Ishikawa (cell line): ENCODE measurements at regions not wholly inside any gene's neighbourhood (a gene's known extent, or its start where the extent isn't known, plus 50 kb on each side); places are given as distances from the start of the nearest gene placed in this dataset.

Experiments used
- CEBPB ChIP-seq: IDR thresholded peaks from 2 replicates; pipeline ENCODE4 v1.6.1; 2012
- CREB1 ChIP-seq: IDR thresholded peaks from 2 replicates; pipeline ENCODE4 v1.6.1; 2012; ENCODE audit warnings: low read depth
- EGR1 ChIP-seq: IDR thresholded peaks from 2 replicates; pipeline ENCODE4 v1.6.1; 2012
- EP300 ChIP-seq: IDR thresholded peaks from 2 replicates; pipeline ENCODE4 v1.6.1; 2012; ENCODE audit warnings: borderline replicate concordance
- MAX ChIP-seq: IDR thresholded peaks from 2 replicates; pipeline ENCODE4 v1.6.1; 2012
- NFIC ChIP-seq: IDR thresholded peaks from 2 replicates; pipeline ENCODE4 v1.6.1; 2012
- RAD21 ChIP-seq: IDR thresholded peaks from 2 replicates; pipeline ENCODE4 v1.6.1; 2012; ENCODE audit warnings: low read depth
- REST ChIP-seq: IDR thresholded peaks from 2 replicates; pipeline ENCODE4 v1.6.1; 2012; ENCODE audit warnings: low read depth, mild to moderate bottlenecking
- TAF1 ChIP-seq: IDR thresholded peaks from 2 replicates; pipeline ENCODE4 v1.6.1; 2012; ENCODE audit warnings: low read depth, mild to moderate bottlenecking
- TCF12 ChIP-seq: IDR thresholded peaks from 2 replicates; pipeline ENCODE4 v1.6.1; 2012; ENCODE audit warnings: low read depth
- TEAD4 ChIP-seq: IDR thresholded peaks from 2 replicates; pipeline ENCODE4 v1.6.1; 2012
- USF1 ChIP-seq: IDR thresholded peaks from 2 replicates; pipeline ENCODE4 v1.6.1; 2012
- YY1 ChIP-seq: IDR thresholded peaks from 2 replicates; pipeline ENCODE4 v1.6.1; 2012; ENCODE audit warnings: low read depth

- TF ChIP-seq TCF12: no peak
- no peak for TF ChIP-seq EP300
- TF ChIP-seq MAX: no peak
- no peak for TF ChIP-seq EGR1
- TF ChIP-seq TAF1: no peak
- TF ChIP-seq NFIC: no peak
- TF ChIP-seq RAD21: no peak
- TF ChIP-seq YY1: no peak
- TF ChIP-seq CEBPB: no peak
- no peak for TF ChIP-seq REST
- TF ChIP-seq CREB1: no peak
- no peak for TF ChIP-seq USF1
- no peak for TF ChIP-seq TEAD4
Observed at GRCh38 chr13:111654531-111654930, 334.1 kb downstream of the TEX29 start.
